ENCODE measurements at regions not wholly inside any gene's neighbourhood (a gene's known extent, or its start where the extent isn't known, plus 50 kb on each side); places are given as distances from the start of the nearest gene placed in this dataset.

DNA sequence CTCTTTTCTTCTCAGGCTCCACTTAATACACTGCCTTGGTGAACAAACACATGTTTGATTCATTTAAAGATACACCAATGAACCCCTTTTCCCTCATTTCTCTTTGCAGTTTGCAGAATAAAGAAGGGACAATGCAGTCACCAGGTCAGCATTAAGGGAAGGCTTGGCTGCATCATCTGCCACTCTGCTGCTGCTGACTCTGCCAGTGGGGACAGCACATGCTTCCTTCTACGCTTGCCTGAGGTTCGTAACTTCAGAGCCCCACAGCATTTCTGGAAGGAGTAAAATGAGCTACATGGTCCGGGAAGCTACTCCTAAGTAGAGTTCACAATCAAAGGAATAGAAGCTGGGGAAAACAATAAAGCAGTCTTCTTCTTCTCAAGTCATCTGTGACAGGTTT is 178.9 kb upstream of the GATB start:
- no peak for TF ChIP-seq POLR2AphosphoS5 (IDR thresholded peaks at IDR 0.05; ENCODE audit: low read depth, low read length)
- TF ChIP-seq, protein P1, sequence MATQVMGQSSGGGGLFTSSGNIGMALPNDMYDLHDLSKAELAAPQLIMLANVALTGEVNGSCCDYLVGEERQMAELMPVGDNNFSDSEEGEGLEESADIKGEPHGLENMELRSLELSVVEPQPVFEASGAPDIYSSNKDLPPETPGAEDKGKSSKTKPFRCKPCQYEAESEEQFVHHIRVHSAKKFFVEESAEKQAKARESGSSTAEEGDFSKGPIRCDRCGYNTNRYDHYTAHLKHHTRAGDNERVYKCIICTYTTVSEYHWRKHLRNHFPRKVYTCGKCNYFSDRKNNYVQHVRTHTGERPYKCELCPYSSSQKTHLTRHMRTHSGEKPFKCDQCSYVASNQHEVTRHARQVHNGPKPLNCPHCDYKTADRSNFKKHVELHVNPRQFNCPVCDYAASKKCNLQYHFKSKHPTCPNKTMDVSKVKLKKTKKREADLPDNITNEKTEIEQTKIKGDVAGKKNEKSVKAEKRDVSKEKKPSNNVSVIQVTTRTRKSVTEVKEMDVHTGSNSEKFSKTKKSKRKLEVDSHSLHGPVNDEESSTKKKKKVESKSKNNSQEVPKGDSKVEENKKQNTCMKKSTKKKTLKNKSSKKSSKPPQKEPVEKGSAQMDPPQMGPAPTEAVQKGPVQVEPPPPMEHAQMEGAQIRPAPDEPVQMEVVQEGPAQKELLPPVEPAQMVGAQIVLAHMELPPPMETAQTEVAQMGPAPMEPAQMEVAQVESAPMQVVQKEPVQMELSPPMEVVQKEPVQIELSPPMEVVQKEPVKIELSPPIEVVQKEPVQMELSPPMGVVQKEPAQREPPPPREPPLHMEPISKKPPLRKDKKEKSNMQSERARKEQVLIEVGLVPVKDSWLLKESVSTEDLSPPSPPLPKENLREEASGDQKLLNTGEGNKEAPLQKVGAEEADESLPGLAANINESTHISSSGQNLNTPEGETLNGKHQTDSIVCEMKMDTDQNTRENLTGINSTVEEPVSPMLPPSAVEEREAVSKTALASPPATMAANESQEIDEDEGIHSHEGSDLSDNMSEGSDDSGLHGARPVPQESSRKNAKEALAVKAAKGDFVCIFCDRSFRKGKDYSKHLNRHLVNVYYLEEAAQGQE (IDR thresholded peaks at IDR 0.05; ENCODE audit: insufficient read depth in 1 of 2, low read depth in 2 of 2, low read length in 2 of 2): no peak
- no peak for TF ChIP-seq TAF1 (IDR thresholded peaks at IDR 0.05; ENCODE audit: borderline replicate concordance, insufficient read depth, low read length)
- TF ChIP-seq SIN3A (IDR thresholded peaks at IDR 0.05; ENCODE audit: borderline replicate concordance, insufficient read depth, low read length): no peak
- TF ChIP-seq FOXP2 (optimal IDR thresholded peaks at IDR 0.05; ENCODE audit: borderline replicate concordance, extremely low read depth, extremely low read length, insufficient read depth): no peak

All from PFSK-1 (cell line).